Heart right ventricle (tissue), 16 donors: ENCODE measurements at regions not wholly inside any gene's neighbourhood (a gene's known extent, or its start where the extent isn't known, plus 50 kb on each side); places are given as distances from the start of the nearest gene placed in this dataset.
A peak's percentile ranks its signal among the peaks of the same experiment; 100 is the strongest.

Experiments used
- ATAC-seq, 8 donors: fragments of 200-7000 bp; cut with Tn5 transposase; one replicate each; pipeline ENCODE4 v1.9.1; 2020; ENCODE audit warnings: mild to moderate bottlenecking in 8 of 8, moderate library complexity in 8 of 8, moderate number of reproducible peaks in 1 of 8
- DNase-seq, 2 donors: peaks; one replicate each; pipeline ENCODE4 v3.0.0-alpha.2; 2020
- H3K27ac ChIP-seq, 10 donors: fragments of 200-600 bp; sonication (generic) in 2 of 10; one replicate each; pipeline versions ENCODE4 v1.5.0 to v1.8.0; 2020 to 2022; ENCODE audit warnings: mild to moderate bottlenecking in 3 of 10
- H3K27me3 ChIP-seq, 7 donors: fragments of 200-600 bp; one replicate each; pipeline ENCODE4 v1.8.0; 2021 to 2022; ENCODE audit warnings: mild to moderate bottlenecking in 2 of 7
- H3K36me3 ChIP-seq, 9 donors: fragments of 200-600 bp; sonication (generic) in 1 of 9; one replicate each; pipeline versions ENCODE4 v1.5.0 to v1.8.0; 2020 to 2022; ENCODE audit warnings: mild to moderate bottlenecking in 2 of 9
- H3K4me1 ChIP-seq, 9 donors: fragments of 200-600 bp; sonication (generic) in 1 of 9; one replicate each; pipeline versions ENCODE4 v1.5.0 to v1.8.0; 2020 to 2022; ENCODE audit warnings: mild to moderate bottlenecking in 4 of 9
- H3K4me3 ChIP-seq, 10 donors: fragments of 200-600 bp; sonication (generic) in 2 of 10; one replicate each; pipeline versions ENCODE4 v1.5.0 to v1.8.0; 2020 to 2022; ENCODE audit warnings: mild to moderate bottlenecking in 7 of 10, moderate library complexity in 2 of 10
- H3K9me3 ChIP-seq, 11 donors: fragments of 200-600 bp in 10 of 11; sonication (generic) in 2 of 11; one replicate each; pipeline versions ENCODE4 v1.5.0 to v1.8.0; 2013 to 2022; ENCODE audit warnings: mild to moderate bottlenecking in 2 of 11, control low read depth in 1 of 11, moderate library complexity in 1 of 11
- WGBS, 2 donors: extraction: QIAGEN DNeasy Blood & Tissue Kit; methylation state at CpG; one replicate each; pipeline ENCODE4 v1.1.7; 2013; ENCODE audit warnings: inconsistent platforms in 1 of 2; 5-methylcytosine and 5-hydroxymethylcytosine counted together
- intact Hi-C, 10 donors: fragments of 100-400 bp; cut with DNase I; formaldehyde crosslinking; loops; one replicate each; pipeline versions ENCODE4 v1.11.1 to v1.14.2; 2022
- TF ChIP-seq, protein P1 (sequence below), 9 donors: fragments of 200-600 bp; sonication (generic) in 2 of 9; IDR thresholded peaks; one replicate each; pipeline versions ENCODE4 v1.5.0 to v1.8.0; 2021 to 2022; ENCODE audit warnings: antibody characterized with exemption in 9 of 9, mild to moderate bottlenecking in 5 of 9, moderate library complexity in 1 of 9
- donor health status: Arrhythmogenic right ventricular cardiomyopathy.
- donor health status: ischemic (EF 13 %, LVEDD 7.1; RV severe dilation, severe dysfunction).
- donor health status: healthy with polysubstance abuse.
- donor health status: DM: no; HTN: yes; CAD: no.
- donor health status: DM: no; HTN: no; CAD: no.
- donor health status: ischemic (EF 25% LVEDD 6.9; RV normal size, moderate dysfunction).
- donor health status: ischemic (EF 25% LVEDD 5.7; RV mildly dilated, moderate dysfunction).
- donor health status: healthy.
- donor health status: DM: yes; HTN: yes; CAD: no.
- donor health status: Ischemic cardiomyopathy.
- donor health status: ischemic (EF 35%, LVEDD 5.7; RV mildly dilated, moderate dysfunction).
- donor health status: nonischemic (EF 11% LVEDD 7.7; RV severe dilation, severe dysfunction).
- donor health status: DM: yes; HTN: yes; CAD: no.
- donor health status: PGD.
- donor health status: ischemic (EF 29% LVEDD 5.4; RV normal size, mild dysfunction).
- donor health status: nonischemic (EF 23%, LVEDD 6.1; RV moderate dilation, normal function).

- no peak for ATAC-seq
- Histone ChIP-seq H3K27me3 (no peaks in the 10 kb centered on the region), H3K4me3 (no peak overlapping the region), H3K27ac (no peak overlapping the region), H3K36me3 (no peaks in the 10 kb centered on the region), H3K9me3 (peaks cover 0 to 15% (median 0%) of the 10 kb centered on the region in 11 donors), H3K4me1 (no peaks in the 10 kb centered on the region)
- intact Hi-C loops = no loop called here
- DNase-seq = no peak
- 16 to 28% methylated on average over 3 of the region's 3 CpGs for WGBS, 2 donors
- TF ChIP-seq, protein P1, sequence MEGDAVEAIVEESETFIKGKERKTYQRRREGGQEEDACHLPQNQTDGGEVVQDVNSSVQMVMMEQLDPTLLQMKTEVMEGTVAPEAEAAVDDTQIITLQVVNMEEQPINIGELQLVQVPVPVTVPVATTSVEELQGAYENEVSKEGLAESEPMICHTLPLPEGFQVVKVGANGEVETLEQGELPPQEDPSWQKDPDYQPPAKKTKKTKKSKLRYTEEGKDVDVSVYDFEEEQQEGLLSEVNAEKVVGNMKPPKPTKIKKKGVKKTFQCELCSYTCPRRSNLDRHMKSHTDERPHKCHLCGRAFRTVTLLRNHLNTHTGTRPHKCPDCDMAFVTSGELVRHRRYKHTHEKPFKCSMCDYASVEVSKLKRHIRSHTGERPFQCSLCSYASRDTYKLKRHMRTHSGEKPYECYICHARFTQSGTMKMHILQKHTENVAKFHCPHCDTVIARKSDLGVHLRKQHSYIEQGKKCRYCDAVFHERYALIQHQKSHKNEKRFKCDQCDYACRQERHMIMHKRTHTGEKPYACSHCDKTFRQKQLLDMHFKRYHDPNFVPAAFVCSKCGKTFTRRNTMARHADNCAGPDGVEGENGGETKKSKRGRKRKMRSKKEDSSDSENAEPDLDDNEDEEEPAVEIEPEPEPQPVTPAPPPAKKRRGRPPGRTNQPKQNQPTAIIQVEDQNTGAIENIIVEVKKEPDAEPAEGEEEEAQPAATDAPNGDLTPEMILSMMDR (IDR thresholded peaks at IDR 0.05) = no peak
Observed at GRCh38 chrX:82208975-82209374, 1007.1 kb downstream of the SH3BGRL start.

DNA sequence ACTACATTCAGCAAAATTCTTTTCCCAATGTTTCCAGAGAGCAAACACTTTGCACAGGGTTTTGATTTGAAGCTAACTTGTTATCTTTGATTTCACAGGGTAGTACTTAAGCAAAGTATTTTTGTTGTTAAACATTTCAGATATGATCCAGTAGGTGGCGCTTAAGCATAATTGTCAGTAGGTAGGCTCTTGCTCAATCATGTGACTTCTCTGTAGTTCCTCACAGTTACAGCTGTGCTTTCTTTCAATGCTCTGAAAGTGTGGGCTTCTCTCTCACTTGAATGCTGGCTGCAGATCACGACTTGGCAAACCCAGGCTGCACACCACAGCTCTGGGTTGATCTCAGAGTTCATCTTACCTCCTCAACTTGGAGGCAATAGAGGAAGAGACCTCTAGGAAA is 1016.5 kb downstream of the SH3BGRL start:
- no peak for ATAC-seq

GRCh38 chrX:82219129-82219528 is 1017.2 kb downstream of the SH3BGRL start:
- DNase-seq (no peak), ATAC-seq (no peak)
- H3K36me3 ChIP-seq = no peaks in the 10 kb centered on the region
- H3K9me3 ChIP-seq = peaks cover 0 to 3% (median 0%) of the 10 kb centered on the region in 11 donors
- TF ChIP-seq, protein P1 (IDR thresholded peaks at IDR 0.05) = no peak
- intact Hi-C loops = no loop called here
- H3K27me3 ChIP-seq = no peaks in the 10 kb centered on the region
- no peaks in the 10 kb centered on the region for H3K4me1 ChIP-seq
- H3K4me3 ChIP-seq = no peak overlapping the region
- H3K27ac ChIP-seq = no peak overlapping the region

More for the DNA sequence above, 1016.5 kb downstream of the SH3BGRL start:
- intact Hi-C loops = no loop called here
- TF ChIP-seq, protein P1 (IDR thresholded peaks at IDR 0.05) = peak in 2 of 9 donors; percentile 23 to 41
- H3K27ac ChIP-seq = no peak overlapping the region
- no peak overlapping the region for H3K4me3 ChIP-seq
- 8 to 16% methylated on average over 2 of the region's 2 CpGs for WGBS, 2 donors
- H3K9me3 ChIP-seq = no peaks in the 10 kb centered on the region
- no peak for DNase-seq
- H3K27me3 ChIP-seq = no peaks in the 10 kb centered on the region
- no peaks in the 10 kb centered on the region for H3K36me3 ChIP-seq
- no peaks in the 10 kb centered on the region for H3K4me1 ChIP-seq

DNA sequence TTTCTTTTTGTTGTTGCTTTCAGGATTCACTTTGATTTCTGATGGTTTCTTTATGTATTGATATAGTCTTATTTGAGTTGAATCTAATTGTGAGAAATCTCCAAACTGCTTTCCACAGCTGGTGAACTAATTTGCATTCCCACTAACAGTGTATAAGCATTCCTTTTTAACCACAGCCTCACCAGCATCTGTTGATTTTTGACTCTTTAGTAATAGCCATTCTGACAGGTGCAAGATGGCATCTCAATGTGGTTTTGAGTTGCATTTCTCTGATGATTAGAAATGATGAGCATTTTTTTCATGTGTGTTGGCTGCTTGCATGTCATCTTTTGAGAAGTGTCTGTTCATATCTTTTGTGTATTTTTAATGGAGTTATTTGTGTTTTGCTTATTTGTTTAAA is 1023.1 kb downstream of the SH3BGRL start:
- H3K27ac ChIP-seq = no peak overlapping the region
- intact Hi-C loops = no loop called here
- no peaks in the 10 kb centered on the region for H3K4me1 ChIP-seq
- no peaks in the 10 kb centered on the region for H3K36me3 ChIP-seq
- H3K9me3 ChIP-seq = peaks cover 0 to 18% (median 5%) of the 10 kb centered on the region in 11 donors
- TF ChIP-seq, protein P1 (IDR thresholded peaks at IDR 0.05) = no peak
- ATAC-seq (no peak), DNase-seq (no peak)
- peaks cover 0 to 6% (median 0%) of the 10 kb centered on the region in 7 donors for H3K27me3 ChIP-seq
- H3K4me3 ChIP-seq = no peak overlapping the region
